ENCODE measurements at regions not wholly inside any gene's neighbourhood (a gene's known extent, or its start where the extent isn't known, plus 50 kb on each side); places are given as distances from the start of the nearest gene placed in this dataset.

DNA sequence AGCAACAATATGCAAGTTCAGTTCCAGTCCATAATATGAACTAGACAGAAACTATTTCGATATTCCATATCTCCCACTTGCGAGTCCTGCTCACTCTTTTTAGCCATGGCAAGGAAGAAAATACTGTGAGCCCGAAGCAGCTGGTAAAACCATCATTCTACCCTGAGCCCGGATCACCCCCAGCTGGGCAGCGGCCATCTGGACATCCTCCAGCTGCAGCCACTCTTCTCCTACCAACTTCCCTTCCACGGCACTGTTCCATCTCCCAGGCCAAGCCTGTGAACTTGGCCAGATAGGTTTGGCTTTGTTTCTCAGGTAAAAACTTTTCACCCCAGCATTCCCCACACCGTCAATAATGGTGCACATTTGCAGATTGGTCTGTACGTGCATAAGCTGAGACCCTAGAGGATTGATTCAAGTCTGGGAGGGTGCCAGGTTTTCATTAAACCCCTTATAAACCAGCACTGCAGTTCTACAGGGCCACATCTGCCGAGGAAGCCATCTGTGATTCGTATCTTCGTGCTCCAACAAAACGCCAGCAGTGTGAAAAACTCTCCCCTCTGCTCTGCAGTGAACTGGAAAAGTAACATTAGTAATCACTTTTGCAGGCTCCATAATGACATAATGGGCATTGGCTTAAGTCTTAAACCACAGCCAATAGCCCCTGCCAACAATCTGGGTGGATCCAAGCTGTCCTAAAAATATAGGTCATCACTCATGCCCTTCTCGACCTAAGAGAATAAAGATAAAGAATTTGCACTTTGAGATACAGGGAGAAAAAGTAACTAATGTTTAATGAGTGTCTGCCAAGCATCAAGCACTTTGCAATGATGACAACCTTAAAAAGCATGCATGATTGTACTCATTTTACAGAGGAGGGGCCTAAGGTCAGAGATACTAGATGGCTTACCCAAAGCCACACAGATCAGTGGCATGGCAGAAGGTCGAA is 205.1 kb downstream of the PLPP3 start:
- TF ChIP-seq, protein P1, sequence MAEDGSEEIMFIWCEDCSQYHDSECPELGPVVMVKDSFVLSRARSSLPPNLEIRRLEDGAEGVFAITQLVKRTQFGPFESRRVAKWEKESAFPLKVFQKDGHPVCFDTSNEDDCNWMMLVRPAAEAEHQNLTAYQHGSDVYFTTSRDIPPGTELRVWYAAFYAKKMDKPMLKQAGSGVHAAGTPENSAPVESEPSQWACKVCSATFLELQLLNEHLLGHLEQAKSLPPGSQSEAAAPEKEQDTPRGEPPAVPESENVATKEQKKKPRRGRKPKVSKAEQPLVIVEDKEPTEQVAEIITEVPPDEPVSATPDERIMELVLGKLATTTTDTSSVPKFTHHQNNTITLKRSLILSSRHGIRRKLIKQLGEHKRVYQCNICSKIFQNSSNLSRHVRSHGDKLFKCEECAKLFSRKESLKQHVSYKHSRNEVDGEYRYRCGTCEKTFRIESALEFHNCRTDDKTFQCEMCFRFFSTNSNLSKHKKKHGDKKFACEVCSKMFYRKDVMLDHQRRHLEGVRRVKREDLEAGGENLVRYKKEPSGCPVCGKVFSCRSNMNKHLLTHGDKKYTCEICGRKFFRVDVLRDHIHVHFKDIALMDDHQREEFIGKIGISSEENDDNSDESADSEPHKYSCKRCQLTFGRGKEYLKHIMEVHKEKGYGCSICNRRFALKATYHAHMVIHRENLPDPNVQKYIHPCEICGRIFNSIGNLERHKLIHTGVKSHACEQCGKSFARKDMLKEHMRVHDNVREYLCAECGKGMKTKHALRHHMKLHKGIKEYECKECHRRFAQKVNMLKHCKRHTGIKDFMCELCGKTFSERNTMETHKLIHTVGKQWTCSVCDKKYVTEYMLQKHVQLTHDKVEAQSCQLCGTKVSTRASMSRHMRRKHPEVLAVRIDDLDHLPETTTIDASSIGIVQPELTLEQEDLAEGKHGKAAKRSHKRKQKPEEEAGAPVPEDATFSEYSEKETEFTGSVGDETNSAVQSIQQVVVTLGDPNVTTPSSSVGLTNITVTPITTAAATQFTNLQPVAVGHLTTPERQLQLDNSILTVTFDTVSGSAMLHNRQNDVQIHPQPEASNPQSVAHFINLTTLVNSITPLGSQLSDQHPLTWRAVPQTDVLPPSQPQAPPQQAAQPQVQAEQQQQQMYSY (CRISPR knock-in tag; IDR thresholded peaks at IDR 0.05): no peak
- TF ChIP-seq TEAD4 (CRISPR knock-in tag; IDR thresholded peaks at IDR 0.05) (no peak), NFYB (CRISPR knock-in tag; conservative IDR thresholded peaks at IDR 0.05; ENCODE audit: low read depth) (no peak), NFE2L1 (CRISPR knock-in tag; IDR thresholded peaks at IDR 0.05) (no peak)
- TF ChIP-seq, protein P2, sequence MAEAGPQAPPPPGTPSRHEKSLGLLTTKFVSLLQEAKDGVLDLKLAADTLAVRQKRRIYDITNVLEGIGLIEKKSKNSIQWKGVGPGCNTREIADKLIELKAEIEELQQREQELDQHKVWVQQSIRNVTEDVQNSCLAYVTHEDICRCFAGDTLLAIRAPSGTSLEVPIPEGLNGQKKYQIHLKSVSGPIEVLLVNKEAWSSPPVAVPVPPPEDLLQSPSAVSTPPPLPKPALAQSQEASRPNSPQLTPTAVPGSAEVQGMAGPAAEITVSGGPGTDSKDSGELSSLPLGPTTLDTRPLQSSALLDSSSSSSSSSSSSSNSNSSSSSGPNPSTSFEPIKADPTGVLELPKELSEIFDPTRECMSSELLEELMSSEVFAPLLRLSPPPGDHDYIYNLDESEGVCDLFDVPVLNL (CRISPR knock-in tag; IDR thresholded peaks at IDR 0.05; ENCODE audit: borderline replicate concordance, low read depth): no peak
- TF ChIP-seq, protein P3, sequence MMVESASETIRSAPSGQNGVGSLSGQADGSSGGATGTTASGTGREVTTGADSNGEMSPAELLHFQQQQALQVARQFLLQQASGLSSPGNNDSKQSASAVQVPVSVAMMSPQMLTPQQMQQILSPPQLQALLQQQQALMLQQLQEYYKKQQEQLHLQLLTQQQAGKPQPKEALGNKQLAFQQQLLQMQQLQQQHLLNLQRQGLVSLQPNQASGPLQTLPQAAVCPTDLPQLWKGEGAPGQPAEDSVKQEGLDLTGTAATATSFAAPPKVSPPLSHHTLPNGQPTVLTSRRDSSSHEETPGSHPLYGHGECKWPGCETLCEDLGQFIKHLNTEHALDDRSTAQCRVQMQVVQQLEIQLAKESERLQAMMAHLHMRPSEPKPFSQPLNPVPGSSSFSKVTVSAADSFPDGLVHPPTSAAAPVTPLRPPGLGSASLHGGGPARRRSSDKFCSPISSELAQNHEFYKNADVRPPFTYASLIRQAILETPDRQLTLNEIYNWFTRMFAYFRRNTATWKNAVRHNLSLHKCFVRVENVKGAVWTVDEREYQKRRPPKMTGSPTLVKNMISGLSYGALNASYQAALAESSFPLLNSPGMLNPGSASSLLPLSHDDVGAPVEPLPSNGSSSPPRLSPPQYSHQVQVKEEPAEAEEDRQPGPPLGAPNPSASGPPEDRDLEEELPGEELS (CRISPR knock-in tag; IDR thresholded peaks at IDR 0.05): no peak
